GM12878 (cell line): ENCODE measurements at regions not wholly inside any gene's neighbourhood (a gene's known extent, or its start where the extent isn't known, plus 50 kb on each side); places are given as distances from the start of the nearest gene placed in this dataset.
A peak's percentile ranks its signal among the peaks of the same experiment; 100 is the strongest.

Source experiments
- ATAC-seq: fragments of 200-7000 bp; cut with Tn5 transposase; 3 replicates; pipeline ENCODE4 v1.9.1; 2020; ENCODE audit warnings: mild to moderate bottlenecking, moderate library complexity
- BruUV-seq: library from RNA; stranded (reverse); fragments of 400-500 nt; replicated peaks from 2 replicates; lab custom pipeline; 2021; lab: Mats Ljungman, UMichigan
- CTCF ChIA-PET: fragments of 300-600 bp; sonication (Branson Sonifier 250); formaldehyde crosslinking; extraction: SDS; loops from one replicate; lab custom pipeline; 2021; ENCODE audit warnings: inconsistent platforms; lab: Yijun Ruan, JAX
- POLR2A ChIA-PET: fragments of 350-600 bp; formaldehyde crosslinking; extraction: SDS; loops from one replicate; lab custom pipeline; 2021; ENCODE audit warnings: inconsistent platforms; lab: Charles Lee
- RAD21 ChIA-PET: fragments of 300-600 bp; sonication (Branson Sonifier 250); formaldehyde crosslinking; loops from one replicate; lab custom pipeline; 2023; ENCODE audit warnings: antibody characterized with exemption; ENCODE audit not compliant: unreplicated experiment; lab: Charles Lee
- SMC1A ChIA-PET: fragments of 300-600 bp; sonication (Branson Sonifier 250); formaldehyde crosslinking; loops from one replicate; lab custom pipeline; 2023; ENCODE audit not compliant: unreplicated experiment, uncharacterized antibody; lab: Charles Lee
- DNase-seq: peaks from one replicate; pipeline ENCODE4 v3.0.0-alpha.2; 2011; ENCODE audit warnings: low read depth, low spot score
- FAIRE-seq: peaks from 3 replicates; lab custom pipeline; 2011; peaks lifted over from hg19 to GRCh38; lab: Jason Lieb, UNC
- H2AFZ ChIP-seq: 2 replicates; pipeline ENCODE4 v1.6.0; 2011; ENCODE audit warnings: low read depth, low read length, control low read depth; ENCODE audit not compliant: control insufficient read depth
- H3K27ac ChIP-seq: 2 replicates; pipeline ENCODE4 v1.5.1; 2011; ENCODE audit warnings: control low read depth; ENCODE audit not compliant: control insufficient read depth, insufficient read depth
- H3K27me3 ChIP-seq, 2 experiments: replicated peaks in 1 of 2; 2 replicates each; pipeline versions ENCODE4 v1.6.0 to v1.6.1; 2011; ENCODE audit warnings: low read length in 1 of 2; ENCODE audit not compliant: control insufficient read depth in 2 of 2, insufficient read depth in 2 of 2
- H3K36me3 ChIP-seq, 2 experiments: 2 replicates each; pipeline ENCODE4 v1.5.1; 2011; ENCODE audit warnings: low read length in 1 of 2; ENCODE audit not compliant: control insufficient read depth in 2 of 2, insufficient read depth in 2 of 2
- H3K4me1 ChIP-seq: 2 replicates; pipeline ENCODE4 v1.6.1; 2011; ENCODE audit warnings: mild to moderate bottlenecking, low read length, moderate library complexity, mixed read lengths; ENCODE audit not compliant: control insufficient read depth, insufficient read depth
- H3K4me2 ChIP-seq: 2 replicates; pipeline ENCODE4 v1.6.0; 2011; ENCODE audit warnings: control low read depth; ENCODE audit not compliant: control insufficient read depth, insufficient read depth
- H3K4me3 ChIP-seq: fragments of 200-600 bp; sonication (generic); 2 replicates; pipeline ENCODE4 v1.5.1; 2016
- H3K79me2 ChIP-seq: 2 replicates; pipeline ENCODE4 v1.6.0; 2011; ENCODE audit warnings: low read length; ENCODE audit not compliant: control insufficient read depth, insufficient read depth
- H3K9ac ChIP-seq: 2 replicates; pipeline ENCODE4 v1.8.0; 2011; ENCODE audit warnings: low read length, control low read depth, mixed read lengths; ENCODE audit not compliant: control insufficient read depth, insufficient read depth
- H3K9me3 ChIP-seq: replicated peaks from 3 replicates; pipeline ENCODE4 v1.5.1; 2011; ENCODE audit warnings: mild to moderate bottlenecking, low read length; ENCODE audit not compliant: control insufficient read depth, insufficient read depth
- H4K20me1 ChIP-seq: 2 replicates; pipeline ENCODE4 v1.6.0; 2011; ENCODE audit not compliant: control insufficient read depth, insufficient read depth
- NFXL1 ChIP-seq: fragments of 450-650 bp; IDR thresholded peaks from 2 replicates; pipeline ENCODE4 v1.6.1; 2017; ENCODE audit warnings: antibody characterized with exemption, mild to moderate bottlenecking, borderline replicate concordance
- RAD21 ChIP-seq: IDR thresholded peaks from 2 replicates; pipeline ENCODE4 v1.6.1; 2011; ENCODE audit warnings: mild to moderate bottlenecking, low read depth, low read length, moderate library complexity; ENCODE audit not compliant: insufficient read depth
- ZNF384 ChIP-seq: IDR thresholded peaks from 2 replicates; pipeline ENCODE4 v1.6.1; 2012; ENCODE audit warnings: low read depth, mild to moderate bottlenecking, low read length, improper control_type of control experiment, borderline replicate concordance
- WGBS: methylation state at CpG from one replicate; pipeline ENCODE4 v1.1.6; 2016; ENCODE audit warnings: low lambda C conversion rate; ENCODE audit not compliant: insufficient replicate concordance, insufficient coverage; ENCODE audit errors: missing lambda C conversion rate; 5-methylcytosine and 5-hydroxymethylcytosine counted together
- in situ Hi-C: fragments of 300-500 bp; cut with MboI; formaldehyde crosslinking; loops from 9 replicates; pipeline ENCODE4 v1.14.3; 2018; ENCODE audit warnings: mixed read lengths
- intact Hi-C: fragments of 100-400 bp; cut with micrococcal nuclease; formaldehyde crosslinking; loops from one replicate; pipeline ENCODE4 v1.14.2; 2022; ENCODE audit not compliant: unreplicated experiment
- TF ChIP-seq, protein P1 (sequence below), 3 experiments: IDR thresholded peaks in 2 of 3; conservative IDR thresholded peaks in 1 of 3; 2 replicates each; pipeline ENCODE4 v1.5.1; 2011; ENCODE audit warnings: low read depth in 3 of 3, low read length in 3 of 3, mild to moderate bottlenecking in 3 of 3, control low read depth in 2 of 3, moderate library complexity in 2 of 3, inconsistent platforms in 1 of 3, mixed read lengths in 1 of 3; ENCODE audit not compliant: control insufficient read depth in 2 of 3, insufficient read depth in 1 of 3; ENCODE audit errors: extremely low read depth in 1 of 3

DNA sequence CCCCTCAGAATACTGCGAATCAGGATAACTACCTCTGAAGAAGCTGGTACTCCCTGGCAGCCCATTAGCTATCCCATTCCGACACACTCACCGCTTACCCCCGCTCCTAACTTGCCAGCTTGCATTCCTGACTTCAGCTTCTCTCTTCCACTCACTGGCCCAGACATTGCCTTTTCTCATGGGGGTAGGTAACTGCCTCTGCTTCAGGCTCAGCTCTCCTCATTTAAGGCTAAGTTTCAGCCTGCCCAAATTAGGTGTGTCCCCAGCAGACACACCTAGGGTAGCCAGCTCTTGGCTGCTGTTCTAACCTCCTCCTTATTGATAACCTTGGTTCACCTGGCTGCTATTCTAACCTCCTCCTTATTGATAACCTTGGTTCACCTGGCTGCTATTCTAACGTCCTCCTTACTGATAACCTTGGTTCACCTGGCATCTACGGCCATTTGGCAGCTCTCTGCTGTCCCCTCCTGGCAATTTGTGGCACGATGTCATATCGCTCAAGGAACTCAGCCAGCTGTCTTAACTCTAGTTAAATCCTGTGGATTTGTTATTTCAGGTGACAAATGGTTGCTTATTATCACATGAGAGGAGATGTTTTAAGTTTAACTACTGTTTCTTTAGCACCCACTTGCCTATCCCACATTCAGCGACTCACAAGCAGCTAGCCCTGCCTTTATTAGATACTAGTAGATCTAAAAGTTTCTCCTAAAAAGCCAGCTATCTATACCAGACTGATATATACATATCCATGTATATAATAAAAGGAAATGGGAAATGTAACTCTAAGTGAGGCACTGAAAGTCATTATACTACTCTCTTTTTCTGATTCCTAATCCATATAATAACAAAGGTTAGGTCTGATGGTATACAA, 106.5 kb upstream of the ACP3 start:
- H3K36me3 ChIP-seq: no peaks in the 10 kb centered on the region
- peak; percentile 46 for TF ChIP-seq RAD21
- TF ChIP-seq, protein P1, sequence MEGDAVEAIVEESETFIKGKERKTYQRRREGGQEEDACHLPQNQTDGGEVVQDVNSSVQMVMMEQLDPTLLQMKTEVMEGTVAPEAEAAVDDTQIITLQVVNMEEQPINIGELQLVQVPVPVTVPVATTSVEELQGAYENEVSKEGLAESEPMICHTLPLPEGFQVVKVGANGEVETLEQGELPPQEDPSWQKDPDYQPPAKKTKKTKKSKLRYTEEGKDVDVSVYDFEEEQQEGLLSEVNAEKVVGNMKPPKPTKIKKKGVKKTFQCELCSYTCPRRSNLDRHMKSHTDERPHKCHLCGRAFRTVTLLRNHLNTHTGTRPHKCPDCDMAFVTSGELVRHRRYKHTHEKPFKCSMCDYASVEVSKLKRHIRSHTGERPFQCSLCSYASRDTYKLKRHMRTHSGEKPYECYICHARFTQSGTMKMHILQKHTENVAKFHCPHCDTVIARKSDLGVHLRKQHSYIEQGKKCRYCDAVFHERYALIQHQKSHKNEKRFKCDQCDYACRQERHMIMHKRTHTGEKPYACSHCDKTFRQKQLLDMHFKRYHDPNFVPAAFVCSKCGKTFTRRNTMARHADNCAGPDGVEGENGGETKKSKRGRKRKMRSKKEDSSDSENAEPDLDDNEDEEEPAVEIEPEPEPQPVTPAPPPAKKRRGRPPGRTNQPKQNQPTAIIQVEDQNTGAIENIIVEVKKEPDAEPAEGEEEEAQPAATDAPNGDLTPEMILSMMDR (IDR thresholded peaks at IDR 0.05 in 2 of 3, conservative IDR thresholded peaks at IDR 0.05 in 1 of 3; ENCODE audit: control insufficient read depth in 2 of 3, extremely low read depth in 1 of 3, insufficient read depth in 1 of 3, low read depth in 3 of 3, low read length in 3 of 3): peak; percentile 53 to 69 (median 60)
- no peak for TF ChIP-seq ZNF384
- TF ChIP-seq NFXL1: no peak
- TF ChIP-seq, all 136 proteins: peak for 2
- Histone ChIP-seq H3K27ac (no peak overlapping the region), H3K4me2 (no peak overlapping the region), H3K9me3 (no peaks in the 10 kb centered on the region), H3K9ac (no peak overlapping the region), H4K20me1 (no peaks in the 10 kb centered on the region), H3K27me3 (no peaks in the 10 kb centered on the region), H3K79me2 (no peaks in the 10 kb centered on the region), H2AFZ (no peak overlapping the region), H3K4me1 (no peaks in the 10 kb centered on the region), H3K4me3 (no peak overlapping the region)
- ATAC-seq (peak; percentile 75), FAIRE-seq (peak; percentile 41), DNase-seq (no peak)
- ChIA-PET POLR2A (no interaction called here), CTCF (interaction anchor here (0.8 to 2.0 kb wide), 8 partner anchors 11 to 172 kb away, joined by 3 to 8 read pairs (median 3); no protein-coding TSS in a partner anchor), RAD21 (interaction anchor here (1.1 to 1.5 kb wide), 2 partner anchors 190 to 1178 kb away, joined by 3 to 6 read pairs; no protein-coding TSS in a partner anchor), SMC1A (interaction anchor here (0.7 to 1.2 kb wide), 3 partner anchors 12 to 172 kb away, joined by 3 to 4 read pairs (median 3); no protein-coding TSS in a partner anchor)
- in situ Hi-C loops (no loop called here), intact Hi-C loops (no loop called here)
- no TSS peak for BruUV-seq
- WGBS: 39% methylated on average over 9 of the region's 9 CpGs
